Keratinocyte (primary cell): ENCODE measurements at regions not wholly inside any gene's neighbourhood (a gene's known extent, or its start where the extent isn't known, plus 50 kb on each side); places are given as distances from the start of the nearest gene placed in this dataset.
"Not testable (repeated sequence)": the region's sequence is repeated elsewhere in the genome, so short reads cannot be mapped to it uniquely, and the experiment has no call there.

Source experiments
- DNase-seq: peaks from one replicate; pipeline ENCODE4 v3.0.0-alpha.2; 2011; ENCODE audit warnings: low read depth, missing footprints, low spot score
- FAIRE-seq: peaks from 2 replicates; lab custom pipeline; 2011; peaks lifted over from hg19 to GRCh38; lab: Jason Lieb, UNC
- H2AFZ ChIP-seq: 2 replicates; pipeline ENCODE4 v1.6.0; 2012; ENCODE audit warnings: low read length, control low read depth, inconsistent platforms; ENCODE audit not compliant: control insufficient read depth
- H3K27ac ChIP-seq: 2 replicates; pipeline ENCODE4 v1.5.1; 2011; ENCODE audit warnings: low read length; ENCODE audit not compliant: control insufficient read depth, insufficient read depth
- H3K27me3 ChIP-seq: 3 replicates; pipeline ENCODE4 v1.6.0; 2011; ENCODE audit warnings: low read length; ENCODE audit not compliant: control insufficient read depth, insufficient read depth; ENCODE audit errors: extremely low read depth
- H3K36me3 ChIP-seq, 2 experiments: 2 replicates in 1 of 2; 3 replicates in 1 of 2; pipeline ENCODE4 v1.5.1; 2011; ENCODE audit warnings: low read length in 2 of 2, mild to moderate bottlenecking in 1 of 2; ENCODE audit not compliant: control insufficient read depth in 2 of 2, insufficient read depth in 2 of 2; ENCODE audit errors: extremely low read depth in 1 of 2
- H3K4me1 ChIP-seq: 3 replicates; pipeline ENCODE4 v1.5.1; 2011; ENCODE audit warnings: low read length; ENCODE audit not compliant: control insufficient read depth, insufficient read depth; ENCODE audit errors: extremely low read depth
- H3K4me2 ChIP-seq: 3 replicates; pipeline ENCODE4 v1.6.0; 2011; ENCODE audit warnings: low read depth, low read length; ENCODE audit not compliant: control insufficient read depth, insufficient read depth; ENCODE audit errors: extremely low read depth
- H3K4me3 ChIP-seq, 3 experiments: fragments of 200-600 bp in 1 of 3; sonication (generic) in 1 of 3; 2 replicates in 2 of 3; 3 replicates in 1 of 3; pipeline ENCODE4 v1.5.1; 2011 to 2016; ENCODE audit warnings: low read length in 3 of 3, mild to moderate bottlenecking in 3 of 3, control low read depth in 2 of 3, inconsistent platforms in 1 of 3, low read depth in 1 of 3, mixed read lengths in 1 of 3, mixed run types in 1 of 3, moderate library complexity in 1 of 3; ENCODE audit not compliant: control insufficient read depth in 2 of 3, insufficient read depth in 2 of 3; ENCODE audit errors: extremely low read depth in 1 of 3
- H3K79me2 ChIP-seq: 2 replicates; pipeline ENCODE4 v1.6.0; 2012; ENCODE audit warnings: low read length; ENCODE audit not compliant: control insufficient read depth, insufficient read depth
- H3K9ac ChIP-seq: 3 replicates; pipeline ENCODE4 v1.6.0; 2011; ENCODE audit warnings: low read length; ENCODE audit not compliant: control insufficient read depth, insufficient read depth; ENCODE audit errors: extremely low read depth
- H3K9me1 ChIP-seq: 3 replicates; pipeline ENCODE4 v1.6.0; 2011; ENCODE audit warnings: low read length; ENCODE audit not compliant: control insufficient read depth, insufficient read depth; ENCODE audit errors: extremely low read depth
- H3K9me3 ChIP-seq: 2 replicates; pipeline ENCODE4 v1.5.1; 2012; ENCODE audit warnings: low read depth, low read length; ENCODE audit not compliant: control insufficient read depth
- H4K20me1 ChIP-seq: 3 replicates; pipeline ENCODE4 v1.6.0; 2011; ENCODE audit warnings: low read length; ENCODE audit not compliant: control insufficient read depth, insufficient read depth; ENCODE audit errors: extremely low read depth
- EZH2 ChIP-seq: IDR thresholded peaks from one replicate; pipeline ENCODE4 v1.6.1; 2012; ENCODE audit warnings: inconsistent platforms, mild to moderate bottlenecking, low read length, moderate library complexity
- dilution Hi-C: fragments of 300-500 bp; cut with MboI; formaldehyde crosslinking; loops from one replicate; pipeline ENCODE4 v1.7.0; 2020; ENCODE audit warnings: low sequenced_read_pairs; ENCODE audit not compliant: extremely low pct_ligation_motif_present
- TF ChIP-seq, protein P1 (sequence below), 3 experiments: IDR thresholded peaks in 1 of 3; conservative IDR thresholded peaks in 1 of 3; optimal IDR thresholded peaks in 1 of 3; 2 replicates in 2 of 3; 3 replicates in 1 of 3; pipeline versions ENCODE3 to v1.5.1; 2011; ENCODE audit warnings: low read length in 3 of 3, mild to moderate bottlenecking in 3 of 3, moderate library complexity in 2 of 3, control low read depth in 1 of 3, inconsistent platforms in 1 of 3; ENCODE audit not compliant: insufficient read depth in 2 of 3; ENCODE audit errors: extremely low read depth in 1 of 3

DNA sequence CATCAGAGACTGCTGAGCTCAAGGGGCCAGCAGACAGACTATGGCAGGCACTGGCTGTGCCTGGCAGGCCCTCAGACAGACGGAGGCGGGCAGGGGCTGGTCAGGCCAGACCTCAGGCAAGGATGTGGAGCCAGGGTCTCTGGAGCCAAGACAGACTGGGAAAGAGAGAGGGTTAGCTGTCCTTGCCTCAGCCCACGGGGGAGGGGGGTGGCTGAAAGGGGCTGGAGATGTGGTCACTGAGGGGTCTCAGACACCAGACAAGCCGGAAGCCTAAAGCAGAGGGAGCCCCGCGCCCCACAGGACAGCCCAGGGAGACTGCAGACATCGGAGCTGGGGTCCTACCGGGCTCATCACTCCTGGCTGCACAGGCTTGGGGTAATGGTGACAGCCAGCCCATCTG is 141.2 kb upstream of the FOXD4L5 start:
- no peaks in the 10 kb centered on the region for H4K20me1 ChIP-seq
- no peaks in the 10 kb centered on the region for H3K79me2 ChIP-seq
- dilution Hi-C loops, result no loop called here
- FAIRE-seq, result no peak
- no peak overlapping the region for H2AFZ ChIP-seq
- no peak for TF ChIP-seq EZH2
- TF ChIP-seq, protein P1, sequence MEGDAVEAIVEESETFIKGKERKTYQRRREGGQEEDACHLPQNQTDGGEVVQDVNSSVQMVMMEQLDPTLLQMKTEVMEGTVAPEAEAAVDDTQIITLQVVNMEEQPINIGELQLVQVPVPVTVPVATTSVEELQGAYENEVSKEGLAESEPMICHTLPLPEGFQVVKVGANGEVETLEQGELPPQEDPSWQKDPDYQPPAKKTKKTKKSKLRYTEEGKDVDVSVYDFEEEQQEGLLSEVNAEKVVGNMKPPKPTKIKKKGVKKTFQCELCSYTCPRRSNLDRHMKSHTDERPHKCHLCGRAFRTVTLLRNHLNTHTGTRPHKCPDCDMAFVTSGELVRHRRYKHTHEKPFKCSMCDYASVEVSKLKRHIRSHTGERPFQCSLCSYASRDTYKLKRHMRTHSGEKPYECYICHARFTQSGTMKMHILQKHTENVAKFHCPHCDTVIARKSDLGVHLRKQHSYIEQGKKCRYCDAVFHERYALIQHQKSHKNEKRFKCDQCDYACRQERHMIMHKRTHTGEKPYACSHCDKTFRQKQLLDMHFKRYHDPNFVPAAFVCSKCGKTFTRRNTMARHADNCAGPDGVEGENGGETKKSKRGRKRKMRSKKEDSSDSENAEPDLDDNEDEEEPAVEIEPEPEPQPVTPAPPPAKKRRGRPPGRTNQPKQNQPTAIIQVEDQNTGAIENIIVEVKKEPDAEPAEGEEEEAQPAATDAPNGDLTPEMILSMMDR (optimal IDR thresholded peaks at IDR 0.05 in 1 of 3, IDR thresholded peaks at IDR 0.05 in 1 of 3, conservative IDR thresholded peaks at IDR 0.05 in 1 of 3; ENCODE audit: extremely low read depth in 1 of 3, insufficient read depth in 2 of 3, low read length in 3 of 3), result no peak
- no peak for DNase-seq
- H3K9me1 ChIP-seq, result no peaks in the 10 kb centered on the region
- H3K4me3 ChIP-seq, result no peak overlapping the region
- peaks cover 15% of the 10 kb centered on the region for H3K9me3 ChIP-seq
- no peaks in the 10 kb centered on the region for H3K36me3 ChIP-seq
- H3K4me2 ChIP-seq, result no peak overlapping the region
- no peak overlapping the region for H3K9ac ChIP-seq
- H3K27ac ChIP-seq, result no peak overlapping the region
- H3K4me1 ChIP-seq, result no peaks in the 10 kb centered on the region
- H3K27me3 ChIP-seq, result no peaks in the 10 kb centered on the region

DNA sequence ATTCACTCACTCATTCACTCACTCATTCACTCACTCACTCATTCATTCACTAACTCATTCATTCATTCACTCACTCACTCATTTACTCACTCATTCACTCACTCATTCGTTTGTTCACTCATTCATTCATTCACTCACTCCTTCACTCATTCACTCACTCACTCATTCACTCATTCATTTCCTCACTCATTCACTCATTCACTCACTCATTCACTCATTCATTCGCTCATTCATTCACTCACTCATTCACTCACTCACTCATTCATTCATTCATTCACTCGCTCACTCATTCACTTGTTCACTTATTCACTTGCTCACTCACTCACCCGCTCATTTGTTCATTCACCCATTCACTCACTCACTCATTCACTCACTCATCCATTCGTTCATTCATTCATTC is 140.2 kb upstream of the FOXD4L5 start:
- DNase-seq, dilution Hi-C loops: not testable (repeated sequence)

DNA sequence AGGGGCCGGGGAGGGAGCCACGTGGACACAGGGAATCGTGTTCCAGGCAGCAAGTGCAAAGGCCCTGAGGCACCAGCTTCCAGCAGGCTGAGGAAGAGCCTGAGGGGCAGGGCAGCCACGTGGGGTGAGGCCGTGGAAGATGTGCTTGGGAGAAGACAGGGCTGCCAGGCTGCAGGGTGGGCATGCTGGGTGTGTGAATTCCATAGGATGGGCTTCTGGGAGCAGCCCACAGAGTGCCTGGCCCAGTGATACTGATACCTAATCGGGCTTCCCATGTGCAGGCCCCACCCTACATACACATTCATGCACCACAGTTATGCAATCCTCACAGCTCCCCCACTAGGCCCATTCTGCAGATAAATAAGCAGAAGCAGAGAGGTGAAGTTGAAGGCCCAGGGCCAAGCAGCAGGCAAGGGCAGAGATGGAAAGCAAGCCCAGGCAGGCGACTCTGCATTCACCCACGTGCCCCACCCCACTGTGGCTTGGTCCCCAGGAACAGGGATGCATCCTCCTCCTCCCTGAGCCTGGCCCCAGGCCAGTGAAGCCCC is 139.5 kb upstream of the FOXD4L5 start:
- H3K4me2 ChIP-seq, H2AFZ ChIP-seq, H3K79me2 ChIP-seq, H3K9me1 ChIP-seq, dilution Hi-C loops, H3K4me1 ChIP-seq, H3K9ac ChIP-seq, H4K20me1 ChIP-seq, H3K27me3 ChIP-seq, FAIRE-seq, DNase-seq, H3K4me3 ChIP-seq, H3K27ac ChIP-seq, H3K36me3 ChIP-seq: not testable (repeated sequence)
- peaks cover 16% of the 10 kb centered on the region for H3K9me3 ChIP-seq

More for the DNA sequence above, 140.2 kb upstream of the FOXD4L5 start:
- not testable (repeated sequence) for FAIRE-seq, H2AFZ ChIP-seq, H3K9ac ChIP-seq, H3K79me2 ChIP-seq, H3K27me3 ChIP-seq, H3K27ac ChIP-seq, H3K36me3 ChIP-seq, H3K4me2 ChIP-seq, H4K20me1 ChIP-seq, H3K4me3 ChIP-seq, H3K4me1 ChIP-seq, H3K9me1 ChIP-seq
- H3K9me3 ChIP-seq, result peaks cover 16% of the 10 kb centered on the region

DNA sequence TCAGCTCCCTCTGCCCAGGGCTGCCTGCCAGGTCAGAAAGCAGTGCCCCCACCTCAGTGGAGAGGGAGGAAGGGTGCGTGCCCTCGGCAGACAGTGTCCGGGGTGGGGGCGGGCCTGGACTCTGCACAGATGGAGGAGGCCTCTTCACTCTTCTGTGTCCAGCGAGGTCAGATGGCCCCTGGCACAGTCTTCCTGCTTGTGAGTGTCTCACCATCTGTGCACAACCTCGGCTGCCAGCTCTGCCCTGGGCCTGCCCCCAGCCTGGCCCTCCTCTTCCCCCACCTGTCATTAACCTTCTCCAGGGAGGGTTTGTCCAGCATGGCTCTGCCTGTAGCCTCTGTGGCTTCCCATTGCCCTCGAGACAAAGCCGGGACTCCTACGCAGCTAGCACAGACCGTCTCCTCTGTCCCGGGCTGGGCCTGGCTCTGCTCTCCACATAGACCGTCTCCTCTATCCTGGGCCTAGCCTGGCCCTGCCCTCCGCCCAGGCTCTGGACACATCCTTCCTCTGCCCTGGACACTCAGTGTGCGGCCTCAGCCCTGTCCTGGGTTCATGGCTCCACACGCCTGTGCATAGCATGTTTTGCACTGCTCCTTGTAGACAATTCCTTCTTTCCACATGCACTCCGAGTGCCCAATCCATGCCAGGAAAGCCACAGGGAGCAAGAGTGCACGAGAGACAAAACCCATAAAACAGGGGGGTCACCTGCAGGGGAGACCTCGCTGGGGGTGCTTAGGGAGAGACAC is 138.9 kb upstream of the FOXD4L5 start:
- H3K4me2 ChIP-seq, H3K4me1 ChIP-seq: not testable (repeated sequence)
- H3K9me3 ChIP-seq, result peaks cover 16% of the 10 kb centered on the region

More for the DNA sequence above, 138.9 kb upstream of the FOXD4L5 start:
- dilution Hi-C loops, H3K27ac ChIP-seq, H3K9ac ChIP-seq, H3K79me2 ChIP-seq, H2AFZ ChIP-seq, H3K36me3 ChIP-seq, FAIRE-seq, DNase-seq, H3K9me1 ChIP-seq, H4K20me1 ChIP-seq, H3K27me3 ChIP-seq, H3K4me3 ChIP-seq: not testable (repeated sequence)
